Breast epithelium (tissue), 3 donors: ENCODE measurements at regions not wholly inside any gene's neighbourhood (a gene's known extent, or its start where the extent isn't known, plus 50 kb on each side); places are given as distances from the start of the nearest gene placed in this dataset.

Experiments used
- CTCF ChIP-seq, 3 donors: fragments of 450-650 bp; IDR thresholded peaks; one replicate each; pipeline ENCODE4 v1.5.1; 2016 to 2017; ENCODE audit warnings: antibody characterized with exemption in 3 of 3, mild to moderate bottlenecking in 3 of 3, moderate library complexity in 3 of 3
- POLR2A ChIP-seq: fragments of 450-650 bp; IDR thresholded peaks from one replicate; pipeline ENCODE4 v1.6.1; 2016; ENCODE audit warnings: antibody characterized with exemption, mild to moderate bottlenecking, moderate library complexity
- POLR2AphosphoS5 ChIP-seq, 3 donors: sonication (generic); formaldehyde crosslinking; IDR thresholded peaks; one replicate each; pipeline ENCODE4 v1.6.1; 2017; ENCODE audit warnings: antibody characterized with exemption in 3 of 3

GRCh38 chr21:35191128-35191527 lies 142.0 kb upstream of the RUNX1 start:
- no peak for TF ChIP-seq CTCF (IDR thresholded peaks at IDR 0.05)
- TF ChIP-seq POLR2AphosphoS5 (IDR thresholded peaks at IDR 0.05): no peak
- TF ChIP-seq POLR2A: no peak
